H1 (cell line): ENCODE measurements at regions not wholly inside any gene's neighbourhood (a gene's known extent, or its start where the extent isn't known, plus 50 kb on each side); places are given as distances from the start of the nearest gene placed in this dataset.

Source experiments
- CHD2 ChIP-seq: IDR thresholded peaks from 2 replicates; pipeline ENCODE4 v1.6.1; 2012; ENCODE audit warnings: low read length, improper control_type of control experiment
- CTCF ChIP-seq, 3 experiments: IDR thresholded peaks; 1 replicate in 2 of 3; 2 replicates in 1 of 3; pipeline versions ENCODE4 v1.5.1 to v1.6.1; 2011; ENCODE audit warnings: low read length in 3 of 3, mild to moderate bottlenecking in 3 of 3, inconsistent platforms in 2 of 3, low read depth in 1 of 3, moderate library complexity in 1 of 3; ENCODE audit not compliant: insufficient read depth in 1 of 3; ENCODE audit errors: control extremely low read depth in 1 of 3
- EP300 ChIP-seq, 2 experiments: IDR thresholded peaks; 1 replicate in 1 of 2; 2 replicates in 1 of 2; pipeline ENCODE4 v1.6.1; 2011 to 2012; ENCODE audit warnings: low read depth in 2 of 2, low read length in 2 of 2, mild to moderate bottlenecking in 2 of 2, borderline replicate concordance in 1 of 2, inconsistent platforms in 1 of 2, moderate library complexity in 1 of 2
- EZH2 ChIP-seq: fragments of 200-600 bp; sonication (generic); IDR thresholded peaks from 2 replicates; pipeline ENCODE4 v1.7.1; 2012; ENCODE audit warnings: low read depth, mild to moderate bottlenecking, moderate library complexity, low read length, inconsistent platforms; ENCODE audit not compliant: severe bottlenecking
- MAFK ChIP-seq: IDR thresholded peaks from 2 replicates; pipeline ENCODE4 v1.6.1; 2012; ENCODE audit warnings: low read depth, mild to moderate bottlenecking, improper control_type of control experiment, low read length
- MAX ChIP-seq: IDR thresholded peaks from 2 replicates; pipeline ENCODE4 v1.6.1; 2012; ENCODE audit warnings: inconsistent platforms
- POLR2A ChIP-seq, 2 experiments: IDR thresholded peaks; 1 replicate in 1 of 2; 2 replicates in 1 of 2; pipeline ENCODE4 v1.6.1; 2011; ENCODE audit warnings: low read depth in 2 of 2, low read length in 2 of 2, mild to moderate bottlenecking in 2 of 2; ENCODE audit errors: control extremely low read depth in 1 of 2
- SRF ChIP-seq: IDR thresholded peaks from 2 replicates; pipeline ENCODE4 v1.6.1; 2011; ENCODE audit warnings: mild to moderate bottlenecking, low read depth, low read length, moderate library complexity

- TF ChIP-seq EP300 (IDR thresholded peaks at IDR 0.05; ENCODE audit: borderline replicate concordance in 1 of 2, low read depth in 2 of 2, low read length in 2 of 2) (no peak), POLR2A (IDR thresholded peaks at IDR 0.05; ENCODE audit: control extremely low read depth in 1 of 2, low read depth in 2 of 2, low read length in 2 of 2) (no peak), CHD2 (no peak), SRF (no peak), CTCF (IDR thresholded peaks at IDR 0.05; ENCODE audit: control extremely low read depth in 1 of 3, insufficient read depth in 1 of 3, low read depth in 1 of 3, low read length in 3 of 3) (no peak), MAX (no peak), EZH2 (no peak), MAFK (no peak)
Observed at GRCh38 chr20:16810216-16810615, 62.1 kb downstream of the OTOR start.
